CD4-positive, alpha-beta T cell (primary cell): ENCODE measurements at regions not wholly inside any gene's neighbourhood (a gene's known extent, or its start where the extent isn't known, plus 50 kb on each side); places are given as distances from the start of the nearest gene placed in this dataset.

ENCODE experiments used
- ATAC-seq: fragments of 200-7000 bp; cut with Tn5 transposase; one replicate; pipeline ENCODE4 v1.10.0; 2022; ENCODE audit warnings: mild to moderate bottlenecking; ENCODE audit not compliant: poor library complexity
- CTCF ChIA-PET: fragments of 350-600 bp; sonication (Branson Sonifier 250); formaldehyde crosslinking; loops from one replicate; lab custom pipeline; 2021; ENCODE audit warnings: antibody characterized with exemption, inconsistent platforms; lab: Charles Lee
- POLR2A ChIA-PET: fragments of 350-600 bp; sonication (Branson Sonifier 250); formaldehyde crosslinking; loops from one replicate; lab custom pipeline; 2021; ENCODE audit warnings: antibody characterized with exemption, inconsistent platforms; lab: Charles Lee
- DNase-seq, 14 experiments: peaks; one replicate each; pipeline ENCODE4 v3.0.0-alpha.2; 2013 to 2020; ENCODE audit warnings: mixed read lengths in 2 of 14
- H3K27ac ChIP-seq, 2 donors: one replicate each; pipeline versions ENCODE4 v1.5.1 to v1.7.0; 2013; ENCODE audit warnings: low read length in 2 of 2, low read depth in 1 of 2, mild to moderate bottlenecking in 1 of 2
- H3K27me3 ChIP-seq, 2 experiments: 1 replicate in 1 of 2; 2 replicates in 1 of 2; pipeline versions ENCODE4 v1.6.1 to v1.7.0; 2013; ENCODE audit warnings: low read length in 2 of 2, control low read depth in 1 of 2, mild to moderate bottlenecking in 1 of 2, moderate library complexity in 1 of 2; ENCODE audit not compliant: insufficient read depth in 2 of 2, control insufficient read depth in 1 of 2
- H3K36me3 ChIP-seq: one replicate; pipeline ENCODE4 v1.6.1; 2013; ENCODE audit warnings: low read length, control low read depth; ENCODE audit not compliant: insufficient read depth
- H3K4me1 ChIP-seq: one replicate; pipeline ENCODE4 v1.6.1; 2013; ENCODE audit warnings: low read length, control low read depth; ENCODE audit not compliant: insufficient read depth
- H3K4me3 ChIP-seq: one replicate; pipeline ENCODE4 v1.5.1; 2013; ENCODE audit warnings: mild to moderate bottlenecking, low read length, moderate library complexity
- H3K9me3 ChIP-seq, 2 experiments: 1 replicate in 1 of 2; 2 replicates in 1 of 2; pipeline versions ENCODE4 v1.6.1 to v1.7.0; 2013; ENCODE audit warnings: low read length in 2 of 2, mild to moderate bottlenecking in 2 of 2, control low read depth in 1 of 2, moderate library complexity in 1 of 2; ENCODE audit not compliant: control insufficient read depth in 1 of 2, insufficient read depth in 1 of 2
- H3K27ac Mint-ChIP-seq: one replicate; pipeline ENCODE4 v1.8.0; 2020; ENCODE audit warnings: mixed read lengths
- H3K27me3 Mint-ChIP-seq: one replicate; pipeline ENCODE4 v1.8.0; 2021; ENCODE audit warnings: mixed read lengths
- H3K36me3 Mint-ChIP-seq: one replicate; pipeline ENCODE4 v1.8.0; 2021; ENCODE audit warnings: low read depth, mixed read lengths
- H3K4me1 Mint-ChIP-seq: one replicate; pipeline ENCODE4 v1.8.0; 2021; ENCODE audit warnings: low read depth, mixed read lengths
- H3K4me3 Mint-ChIP-seq: one replicate; pipeline ENCODE4 v1.8.0; 2020; ENCODE audit warnings: mild to moderate bottlenecking, mixed read lengths
- H3K9me3 Mint-ChIP-seq: one replicate; pipeline ENCODE4 v1.8.0; 2020; ENCODE audit warnings: mixed read lengths
- CTCF ChIP-seq: fragments of 200-600 bp; IDR thresholded peaks from one replicate; pipeline ENCODE4 v1.8.0; 2022; ENCODE audit warnings: antibody characterized with exemption, mild to moderate bottlenecking
- intact Hi-C, 2 experiments: fragments of 100-400 bp; cut with DNase I in 1 of 2; cut with micrococcal nuclease in 1 of 2; formaldehyde crosslinking; loops; one replicate each; pipeline versions ENCODE4 v1.15.1 to v1.9.0; 2023 to 2025; cut with DNase I, micrococcal nuclease

GRCh38 chr14:76277586-76278130, 98.3 kb upstream of the ESRRB start:
- no peak for TF ChIP-seq CTCF
- ChIA-PET CTCF (no interaction called here), POLR2A (no interaction called here)
- H3K4me1 ChIP-seq, result no peaks in the 10 kb centered on the region
- Mint-ChIP-seq H3K4me3 (no peak overlapping the region), H3K4me1 (no peaks in the 10 kb centered on the region), H3K36me3 (no peaks in the 10 kb centered on the region), H3K27ac (no peak overlapping the region), H3K27me3 (peaks cover 17% of the 10 kb centered on the region), H3K9me3 (no peaks in the 10 kb centered on the region)
- H3K27me3 ChIP-seq, result peaks cover 0 to 4% of the 10 kb centered on the region in 2 experiments
- H3K36me3 ChIP-seq, result no peaks in the 10 kb centered on the region
- ATAC-seq, result no peak
- DNase-seq, result no peak
- intact Hi-C loops, result no loop called here
- H3K9me3 ChIP-seq, result no peaks in the 10 kb centered on the region
- no peak overlapping the region for H3K4me3 ChIP-seq
- no peak overlapping the region for H3K27ac ChIP-seq

GRCh38 chr14:76280221-76280620, 95.7 kb upstream of the ESRRB start:
- no peak for ATAC-seq

DNA sequence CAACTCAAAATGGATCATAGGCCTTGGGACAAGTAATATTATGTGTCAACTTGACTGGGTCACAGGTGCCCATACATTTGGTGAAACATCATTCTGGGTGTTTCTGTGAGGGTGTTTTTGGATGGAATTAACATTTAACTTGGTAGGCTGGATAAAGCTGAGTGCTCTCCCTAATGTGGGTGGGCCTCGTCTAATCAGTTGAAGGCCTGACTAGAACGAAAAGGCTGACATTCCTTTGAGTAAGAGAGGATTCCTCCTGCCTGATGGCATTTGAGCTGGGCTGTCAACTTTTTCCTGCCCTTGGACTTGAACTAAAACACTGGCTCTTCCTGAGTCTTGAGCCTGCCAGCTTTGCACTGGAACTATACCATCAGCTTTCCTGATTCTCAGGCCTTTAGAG, 93.4 kb upstream of the ESRRB start:
- peaks cover 0 to 4% of the 10 kb centered on the region in 2 experiments for H3K27me3 ChIP-seq
- no peaks in the 10 kb centered on the region for H3K4me1 Mint-ChIP-seq

More at GRCh38 chr14:76280221-76280620, 95.7 kb upstream of the ESRRB start:
- Mint-ChIP-seq H3K27ac (no peak overlapping the region), H3K4me3 (no peak overlapping the region), H3K4me1 (no peaks in the 10 kb centered on the region), H3K9me3 (no peaks in the 10 kb centered on the region), H3K36me3 (no peaks in the 10 kb centered on the region), H3K27me3 (peaks cover 17% of the 10 kb centered on the region)
- TF ChIP-seq CTCF, result no peak
- Histone ChIP-seq H3K27ac (no peak overlapping the region), H3K9me3 (no peaks in the 10 kb centered on the region), H3K27me3 (peaks cover 0 to 4% of the 10 kb centered on the region in 2 experiments), H3K4me1 (no peaks in the 10 kb centered on the region), H3K4me3 (no peak overlapping the region), H3K36me3 (no peaks in the 10 kb centered on the region)
- ChIA-PET POLR2A (no interaction called here), CTCF (no interaction called here)
- no peak for DNase-seq
- intact Hi-C loops, result no loop called here

More for the DNA sequence above, 93.4 kb upstream of the ESRRB start:
- peaks cover 17% of the 10 kb centered on the region for H3K27me3 Mint-ChIP-seq
- H3K4me3 Mint-ChIP-seq, result no peak overlapping the region
- no peaks in the 10 kb centered on the region for H3K36me3 Mint-ChIP-seq
- H3K9me3 Mint-ChIP-seq, result no peaks in the 10 kb centered on the region
- H3K27ac Mint-ChIP-seq, result no peak overlapping the region
- ChIA-PET POLR2A (no interaction called here), CTCF (no interaction called here)
- ATAC-seq, result no peak
- Histone ChIP-seq H3K27ac (no peak overlapping the region), H3K4me3 (no peak overlapping the region), H3K9me3 (no peaks in the 10 kb centered on the region), H3K4me1 (no peaks in the 10 kb centered on the region), H3K36me3 (no peaks in the 10 kb centered on the region)
- TF ChIP-seq CTCF, result no peak
- no peak for DNase-seq
- intact Hi-C loops, result no loop called here
